SK-N-SH treated with all-trans-retinoic acid at 6 μM for 48 hours (cell line): ENCODE measurements at regions not wholly inside any gene's neighbourhood (a gene's known extent, or its start where the extent isn't known, plus 50 kb on each side); places are given as distances from the start of the nearest gene placed in this dataset.

Experiments used
- ATAC-seq: fragments of 200-7000 bp; cut with Tn5 transposase; 3 replicates; pipeline ENCODE4 v1.9.1; 2020; ENCODE audit warnings: mild to moderate bottlenecking, moderate library complexity
- ARNTL ChIP-seq: fragments of 450-650 bp; formaldehyde crosslinking; IDR thresholded peaks from 2 replicates; pipeline ENCODE4 v1.5.0; 2020; ENCODE audit warnings: low read depth, mild to moderate bottlenecking, moderate library complexity, borderline replicate concordance
- CSDC2 ChIP-seq: fragments of 250-450 bp; sonication (Bioruptor Pico); IDR thresholded peaks from 2 replicates; pipeline ENCODE4 v1.5.0; 2020; ENCODE audit warnings: mild to moderate bottlenecking, moderate library complexity
- ESRRG ChIP-seq: fragments of 250-450 bp; sonication (Bioruptor Pico); IDR thresholded peaks from 2 replicates; pipeline ENCODE4 v1.6.1; 2021; ENCODE audit warnings: mild to moderate bottlenecking
- GLIS3 ChIP-seq: fragments of 250-450 bp; sonication (Bioruptor Pico); IDR thresholded peaks from 2 replicates; pipeline ENCODE4 v1.5.0; 2020; ENCODE audit warnings: mild to moderate bottlenecking, moderate library complexity
- ISL1 ChIP-seq: fragments of 250-450 bp; sonication (Bioruptor Pico); IDR thresholded peaks from 2 replicates; pipeline ENCODE4 v2.1.2; 2022; ENCODE audit warnings: mild to moderate bottlenecking, moderate library complexity
- OSR1 ChIP-seq: fragments of 250-450 bp; sonication (Bioruptor Pico); IDR thresholded peaks from 2 replicates; pipeline ENCODE4 v1.8.0; 2022; ENCODE audit warnings: moderate library complexity, mild to moderate bottlenecking, inconsistent platforms
- RARB ChIP-seq: fragments of 250-450 bp; sonication (Bioruptor Pico); IDR thresholded peaks from 2 replicates; pipeline ENCODE4 v1.8.0; 2021; ENCODE audit warnings: mild to moderate bottlenecking, moderate library complexity
- SNAI2 ChIP-seq: fragments of 250-450 bp; sonication (Bioruptor Pico); IDR thresholded peaks from 2 replicates; pipeline ENCODE4 v1.5.0; 2020; ENCODE audit warnings: mild to moderate bottlenecking, moderate library complexity
- TCF4 ChIP-seq: fragments of 250-450 bp; sonication (Bioruptor Pico); IDR thresholded peaks from 2 replicates; pipeline ENCODE4 v1.8.0; 2021; ENCODE audit warnings: mild to moderate bottlenecking, moderate library complexity, borderline replicate concordance
- TOX ChIP-seq: fragments of 250-450 bp; sonication (Bioruptor Pico); IDR thresholded peaks from 2 replicates; pipeline ENCODE4 v1.8.0; 2021; ENCODE audit warnings: mild to moderate bottlenecking, moderate library complexity, borderline replicate concordance
- TSHZ2 ChIP-seq: fragments of 250-450 bp; sonication (Bioruptor Pico); IDR thresholded peaks from 2 replicates; pipeline ENCODE4 v1.5.0; 2020; ENCODE audit warnings: mild to moderate bottlenecking, moderate library complexity
- ZC3H10 ChIP-seq: fragments of 250-450 bp; sonication (Bioruptor Pico); IDR thresholded peaks from 2 replicates; pipeline ENCODE4 v1.5.1; 2021; ENCODE audit warnings: mild to moderate bottlenecking, moderate library complexity
- ZFP30 ChIP-seq: fragments of 450-650 bp; formaldehyde crosslinking; IDR thresholded peaks from 2 replicates; pipeline ENCODE4 v1.5.0; 2022; ENCODE audit warnings: mild to moderate bottlenecking, moderate library complexity
- ZNF565 ChIP-seq: fragments of 450-650 bp; formaldehyde crosslinking; conservative IDR thresholded peaks from 2 replicates; pipeline ENCODE4 v1.5.0; 2020; ENCODE audit warnings: low read depth, mild to moderate bottlenecking, moderate library complexity
- ZNF70 ChIP-seq: fragments of 450-650 bp; formaldehyde crosslinking; IDR thresholded peaks from 2 replicates; pipeline ENCODE4 v1.5.0; 2020; ENCODE audit warnings: mild to moderate bottlenecking, moderate library complexity
- ZNF8 ChIP-seq: fragments of 450-650 bp; formaldehyde crosslinking; IDR thresholded peaks from 2 replicates; pipeline ENCODE4 v1.5.0; 2020; ENCODE audit warnings: mild to moderate bottlenecking, moderate library complexity
- TF ChIP-seq, protein P1 (sequence below): fragments of 250-450 bp; sonication (Bioruptor Pico); IDR thresholded peaks from 2 replicates; pipeline ENCODE4 v1.8.0; 2020; ENCODE audit warnings: mild to moderate bottlenecking, moderate library complexity, borderline replicate concordance
- TF ChIP-seq, protein P2 (sequence below): fragments of 250-450 bp; sonication (Bioruptor Pico); IDR thresholded peaks from 2 replicates; pipeline ENCODE4 v1.8.0; 2021; ENCODE audit warnings: low read depth, mild to moderate bottlenecking, moderate library complexity, borderline replicate concordance
- TF ChIP-seq, protein P3 (sequence below): fragments of 250-450 bp; sonication (Bioruptor Pico); IDR thresholded peaks from 2 replicates; pipeline ENCODE4 v1.5.1; 2021; ENCODE audit warnings: mild to moderate bottlenecking, moderate library complexity

DNA sequence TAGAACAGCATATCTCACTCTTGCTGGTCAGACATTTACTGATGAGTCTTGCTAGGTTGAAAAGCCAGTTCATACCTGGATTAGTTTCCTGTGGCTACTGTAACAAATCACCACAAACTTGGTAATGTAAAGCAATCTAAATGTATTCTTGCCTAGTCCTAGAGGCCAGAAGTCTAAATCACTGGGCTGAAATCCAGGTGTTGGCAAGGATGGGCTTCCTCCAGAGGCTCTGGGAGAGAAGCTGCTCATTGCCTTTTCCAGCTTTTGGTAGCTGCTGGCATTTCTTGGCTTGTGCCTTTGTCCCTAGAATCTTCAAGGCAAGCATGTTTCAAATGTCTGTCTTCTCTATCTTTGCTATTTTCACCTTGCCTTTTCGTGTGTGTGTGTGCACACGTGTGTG is 62.3 kb upstream of the MAP4K3 start (continued):
- TF ChIP-seq TSHZ2 (CRISPR knock-in tag) = no peak

GRCh38 chr2:39501412-39501811 is 64.3 kb upstream of the MAP4K3 start:
- TF ChIP-seq TSHZ2 (CRISPR knock-in tag) (no peak), ZNF8 (no peak), SNAI2 (no peak), ZC3H10 (no peak), GLIS3 (no peak), ESRRG (CRISPR knock-in tag) (no peak), ZNF70 (CRISPR knock-in tag) (no peak), ARNTL (CRISPR knock-in tag) (no peak), ISL1 (no peak)
- TF ChIP-seq, protein P1, sequence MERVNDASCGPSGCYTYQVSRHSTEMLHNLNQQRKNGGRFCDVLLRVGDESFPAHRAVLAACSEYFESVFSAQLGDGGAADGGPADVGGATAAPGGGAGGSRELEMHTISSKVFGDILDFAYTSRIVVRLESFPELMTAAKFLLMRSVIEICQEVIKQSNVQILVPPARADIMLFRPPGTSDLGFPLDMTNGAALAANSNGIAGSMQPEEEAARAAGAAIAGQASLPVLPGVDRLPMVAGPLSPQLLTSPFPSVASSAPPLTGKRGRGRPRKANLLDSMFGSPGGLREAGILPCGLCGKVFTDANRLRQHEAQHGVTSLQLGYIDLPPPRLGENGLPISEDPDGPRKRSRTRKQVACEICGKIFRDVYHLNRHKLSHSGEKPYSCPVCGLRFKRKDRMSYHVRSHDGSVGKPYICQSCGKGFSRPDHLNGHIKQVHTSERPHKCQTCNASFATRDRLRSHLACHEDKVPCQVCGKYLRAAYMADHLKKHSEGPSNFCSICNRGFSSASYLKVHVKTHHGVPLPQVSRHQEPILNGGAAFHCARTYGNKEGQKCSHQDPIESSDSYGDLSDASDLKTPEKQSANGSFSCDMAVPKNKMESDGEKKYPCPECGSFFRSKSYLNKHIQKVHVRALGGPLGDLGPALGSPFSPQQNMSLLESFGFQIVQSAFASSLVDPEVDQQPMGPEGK (CRISPR knock-in tag) = no peak
- TF ChIP-seq, protein P2, sequence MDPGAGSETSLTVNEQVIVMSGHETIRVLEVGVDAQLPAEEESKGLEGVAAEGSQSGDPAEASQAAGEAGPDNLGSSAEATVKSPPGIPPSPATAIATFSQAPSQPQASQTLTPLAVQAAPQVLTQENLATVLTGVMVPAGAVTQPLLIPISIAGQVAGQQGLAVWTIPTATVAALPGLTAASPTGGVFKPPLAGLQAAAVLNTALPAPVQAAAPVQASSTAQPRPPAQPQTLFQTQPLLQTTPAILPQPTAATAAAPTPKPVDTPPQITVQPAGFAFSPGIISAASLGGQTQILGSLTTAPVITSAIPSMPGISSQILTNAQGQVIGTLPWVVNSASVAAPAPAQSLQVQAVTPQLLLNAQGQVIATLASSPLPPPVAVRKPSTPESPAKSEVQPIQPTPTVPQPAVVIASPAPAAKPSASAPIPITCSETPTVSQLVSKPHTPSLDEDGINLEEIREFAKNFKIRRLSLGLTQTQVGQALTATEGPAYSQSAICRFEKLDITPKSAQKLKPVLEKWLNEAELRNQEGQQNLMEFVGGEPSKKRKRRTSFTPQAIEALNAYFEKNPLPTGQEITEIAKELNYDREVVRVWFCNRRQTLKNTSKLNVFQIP = no peak
- ATAC-seq = no peak

- no peak for ATAC-seq
- TF ChIP-seq ARNTL (CRISPR knock-in tag) (no peak), TSHZ2 (CRISPR knock-in tag) (no peak), ZFP30 (CRISPR knock-in tag) (no peak), GLIS3 (no peak), TCF4 (no peak), RARB (CRISPR knock-in tag) (no peak), ZNF565 (CRISPR knock-in tag) (no peak), ISL1 (no peak), SNAI2 (no peak), CSDC2 (CRISPR knock-in tag) (no peak), ZC3H10 (no peak), ESRRG (CRISPR knock-in tag) (no peak), TOX (no peak), OSR1 (CRISPR knock-in tag) (no peak)
- TF ChIP-seq, protein P3, sequence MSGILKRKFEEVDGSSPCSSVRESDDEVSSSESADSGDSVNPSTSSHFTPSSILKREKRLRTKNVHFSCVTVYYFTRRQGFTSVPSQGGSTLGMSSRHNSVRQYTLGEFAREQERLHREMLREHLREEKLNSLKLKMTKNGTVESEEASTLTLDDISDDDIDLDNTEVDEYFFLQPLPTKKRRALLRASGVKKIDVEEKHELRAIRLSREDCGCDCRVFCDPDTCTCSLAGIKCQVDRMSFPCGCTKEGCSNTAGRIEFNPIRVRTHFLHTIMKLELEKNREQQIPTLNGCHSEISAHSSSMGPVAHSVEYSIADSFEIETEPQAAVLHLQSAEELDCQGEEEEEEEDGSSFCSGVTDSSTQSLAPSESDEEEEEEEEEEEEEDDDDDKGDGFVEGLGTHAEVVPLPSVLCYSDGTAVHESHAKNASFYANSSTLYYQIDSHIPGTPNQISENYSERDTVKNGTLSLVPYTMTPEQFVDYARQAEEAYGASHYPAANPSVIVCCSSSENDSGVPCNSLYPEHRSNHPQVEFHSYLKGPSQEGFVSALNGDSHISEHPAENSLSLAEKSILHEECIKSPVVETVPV (CRISPR knock-in tag) = no peak
- TF ChIP-seq, protein P1 (CRISPR knock-in tag) = no peak
- TF ChIP-seq, protein P2 = no peak
- TF ChIP-seq, all 23 proteins: peak for 0
Observed at GRCh38 chr2:39503277-39503676, 66.2 kb upstream of the MAP4K3 start.
